ENCODE measurements at regions not wholly inside any gene's neighbourhood (a gene's known extent, or its start where the extent isn't known, plus 50 kb on each side); places are given as distances from the start of the nearest gene placed in this dataset.

DNA sequence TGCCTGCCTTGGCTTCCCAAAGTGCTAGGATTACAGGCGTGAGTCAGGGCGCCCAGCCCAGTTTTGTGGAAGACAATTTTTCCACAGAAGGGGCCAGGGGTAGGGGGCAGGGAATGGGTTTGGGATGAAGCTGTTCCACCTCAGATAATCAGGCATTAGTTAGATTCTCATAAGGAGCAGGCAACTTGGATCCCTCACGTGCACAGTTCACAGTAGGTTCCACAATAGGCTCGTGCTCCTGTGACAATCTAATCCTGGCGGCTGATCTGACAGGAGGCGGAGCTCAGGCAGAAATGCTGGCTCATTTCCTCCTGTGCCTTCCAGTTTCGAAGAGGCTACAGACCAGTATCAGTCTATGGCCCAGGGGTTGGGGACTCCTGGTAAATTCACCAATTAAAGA, 491.6 kb upstream of the AADAT start:
- H3K27ac ChIP-seq (ENCODE audit: insufficient read depth, low read depth, low read length), result no peak overlapping the region
- H3K27me3 ChIP-seq (ENCODE audit: control insufficient read depth in 2 of 2, insufficient read depth in 2 of 2, low read length in 2 of 2), result no peaks in the 10 kb centered on the region
- intact Hi-C loops (cut with micrococcal nuclease), result no loop called here
- H3K4me3 ChIP-seq (replicated peaks in 1 of 3; ENCODE audit: insufficient read depth in 1 of 3, low read depth in 1 of 3, low read length in 3 of 3), result no peak overlapping the region
- no peak for DNase-seq (ENCODE audit: low read depth, low spot score)
- no peaks in the 10 kb centered on the region for H3K9me1 ChIP-seq (replicated peaks; ENCODE audit: control insufficient read depth, extremely low read depth, insufficient read depth, low read length)
- H3K9ac ChIP-seq (replicated peaks; ENCODE audit: extremely low read depth, insufficient read depth, low read length), result no peak overlapping the region
- ChIA-PET POLR2A (no interaction called here), CTCF (no interaction called here)
- H3K9me3 ChIP-seq (replicated peaks; ENCODE audit: control insufficient read depth, insufficient read depth, low read length), result no peaks in the 10 kb centered on the region
- no peak for TF ChIP-seq POLR2AphosphoS5 (IDR thresholded peaks at IDR 0.05; ENCODE audit: insufficient read depth, low read depth, low read length)
- no peak for TF ChIP-seq EZH2 (IDR thresholded peaks at IDR 0.05; ENCODE audit: borderline replicate concordance, low read depth, low read length, severe bottlenecking)
- TF ChIP-seq CTCF (IDR thresholded peaks at IDR 0.05; ENCODE audit: extremely low read depth in 1 of 2, insufficient read depth in 1 of 2, low read depth in 1 of 2, low read length in 2 of 2), result no peak
- no peak for TF ChIP-seq GATA2 (IDR thresholded peaks at IDR 0.05; ENCODE audit: insufficient read depth, insufficient read length, low read depth, low read length)
- TF ChIP-seq MYC (IDR thresholded peaks at IDR 0.05; ENCODE audit: low read depth, low read length), result no peak
- TF ChIP-seq POLR2A (IDR thresholded peaks at IDR 0.05; ENCODE audit: low read depth, low read length), result no peak
- TF ChIP-seq, protein P1, sequence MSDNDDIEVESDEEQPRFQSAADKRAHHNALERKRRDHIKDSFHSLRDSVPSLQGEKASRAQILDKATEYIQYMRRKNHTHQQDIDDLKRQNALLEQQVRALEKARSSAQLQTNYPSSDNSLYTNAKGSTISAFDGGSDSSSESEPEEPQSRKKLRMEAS (IDR thresholded peaks at IDR 0.05; ENCODE audit: insufficient read depth, insufficient read length), result no peak
- no peak for TF ChIP-seq JUN (IDR thresholded peaks at IDR 0.05; ENCODE audit: borderline replicate concordance, insufficient read depth, insufficient read length, low read depth)
- TF ChIP-seq FOS (IDR thresholded peaks at IDR 0.05; ENCODE audit: borderline replicate concordance, insufficient read depth, low read length), result no peak
- H4K20me1 ChIP-seq (replicated peaks; ENCODE audit: control insufficient read depth, extremely low read depth, insufficient read depth, low read length), result no peaks in the 10 kb centered on the region
- no peak overlapping the region for H3K4me2 ChIP-seq (ENCODE audit: insufficient read depth, low read length)
- dilution Hi-C loops (cut with MboI; ENCODE audit: extremely low pct_ligation_motif_present, low sequenced_read_pairs), result no loop called here
- no peaks in the 10 kb centered on the region for H3K4me1 ChIP-seq (ENCODE audit: control insufficient read depth, extremely low read depth, insufficient read depth, low read length)
- no peaks in the 10 kb centered on the region for H3K79me2 ChIP-seq (ENCODE audit: control insufficient read depth, insufficient read depth, low read length)
- no TSS peak for BruUV-seq (replicated peaks)
- no peaks in the 10 kb centered on the region for H3K36me3 ChIP-seq (ENCODE audit: control insufficient read depth in 2 of 2, extremely low read depth in 1 of 2, insufficient read depth in 2 of 2, low read length in 2 of 2)
- no peak for FAIRE-seq
- H2AFZ ChIP-seq (ENCODE audit: low read depth, low read length), result no peak overlapping the region
